ENCODE measurements at regions not wholly inside any gene's neighbourhood (a gene's known extent, or its start where the extent isn't known, plus 50 kb on each side); places are given as distances from the start of the nearest gene placed in this dataset.
A peak's percentile ranks its signal among the peaks of the same experiment; 100 is the strongest.
"Not testable (repeated sequence)": the region's sequence is repeated elsewhere in the genome, so short reads cannot be mapped to it uniquely, and the experiment has no call there.

GRCh38 chr4:146124023-146124680, 51.4 kb upstream of the LSM6 start:
- peak; percentile 25 for DNase-seq (ENCODE audit: low spot score)

DNA sequence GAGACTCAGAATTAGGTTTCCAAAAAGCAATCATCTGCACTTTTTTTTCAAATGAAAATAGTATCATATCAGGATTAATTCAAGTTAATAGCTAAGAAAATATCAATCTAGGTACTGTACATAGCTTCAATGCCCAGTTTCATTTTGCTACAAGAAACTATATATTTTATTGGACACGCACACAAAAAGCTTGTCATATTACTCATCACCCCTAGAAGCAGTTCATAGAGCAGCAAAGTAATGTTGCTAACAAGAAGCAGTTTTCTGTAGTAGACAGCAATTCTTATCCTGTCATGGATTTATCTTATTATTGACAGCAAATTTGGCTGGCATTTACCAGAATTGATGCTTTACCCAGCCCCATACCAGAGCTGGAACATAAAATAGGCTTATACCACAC, 52.3 kb upstream of the LSM6 start:
- no peak for DNase-seq (ENCODE audit: low spot score)

DNA sequence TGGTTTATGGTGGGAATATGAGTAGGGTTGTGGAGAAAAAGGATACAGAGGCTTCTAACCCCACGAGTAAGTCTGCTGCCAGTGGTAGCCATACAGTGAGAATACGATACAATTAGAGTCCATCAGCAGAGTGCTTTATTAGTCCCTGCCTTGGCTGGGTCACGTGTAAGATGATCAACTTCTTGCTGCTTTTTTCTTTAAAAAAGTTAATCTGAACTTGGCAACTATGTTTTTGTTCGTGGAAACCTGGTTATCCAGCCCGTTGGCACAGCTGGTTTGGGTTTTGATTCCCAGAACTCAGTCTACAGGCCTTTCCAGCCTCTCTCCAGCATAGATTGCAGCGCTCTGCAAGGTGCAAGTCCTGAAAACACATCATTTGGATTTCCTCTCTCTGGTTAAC, 53.1 kb upstream of the LSM6 start:
- no peak for DNase-seq (ENCODE audit: low spot score)

- DNase-seq (ENCODE audit: low spot score), result no peak
Measured at GRCh38 chr4:146121757-146122156, 53.8 kb upstream of the LSM6 start.

DNA sequence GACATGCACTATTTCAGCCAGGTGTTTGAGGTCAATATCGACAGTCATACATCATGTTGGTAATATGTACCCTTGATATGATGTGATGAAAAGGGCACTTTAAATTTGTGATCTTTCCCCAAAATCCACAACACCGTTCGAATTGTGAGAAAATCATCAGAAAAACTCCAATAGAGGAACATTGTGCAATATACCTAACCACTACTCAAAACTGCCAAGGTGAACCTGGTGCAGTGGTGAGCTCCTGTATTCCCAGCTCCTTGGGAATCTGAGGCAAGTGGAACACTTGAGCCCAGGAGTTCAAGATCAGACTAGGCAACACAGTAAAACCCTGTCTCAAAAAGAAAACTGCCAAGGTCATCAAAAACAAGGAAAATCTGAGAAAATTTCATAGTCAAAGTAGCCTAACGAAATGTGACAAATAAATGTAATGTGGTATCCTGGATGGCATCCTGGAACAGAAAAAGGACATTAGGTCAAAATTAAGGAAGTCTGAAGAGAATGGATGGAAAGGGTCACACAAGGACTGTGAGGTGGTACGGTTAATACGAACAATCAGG, 55.6 kb upstream of the LSM6 start:
- no peak for DNase-seq (ENCODE audit: low spot score)

GRCh38 chr4:146114066-146114465, 61.5 kb upstream of the LSM6 start:
- DNase-seq (ENCODE audit: low spot score), result no peak

DNA sequence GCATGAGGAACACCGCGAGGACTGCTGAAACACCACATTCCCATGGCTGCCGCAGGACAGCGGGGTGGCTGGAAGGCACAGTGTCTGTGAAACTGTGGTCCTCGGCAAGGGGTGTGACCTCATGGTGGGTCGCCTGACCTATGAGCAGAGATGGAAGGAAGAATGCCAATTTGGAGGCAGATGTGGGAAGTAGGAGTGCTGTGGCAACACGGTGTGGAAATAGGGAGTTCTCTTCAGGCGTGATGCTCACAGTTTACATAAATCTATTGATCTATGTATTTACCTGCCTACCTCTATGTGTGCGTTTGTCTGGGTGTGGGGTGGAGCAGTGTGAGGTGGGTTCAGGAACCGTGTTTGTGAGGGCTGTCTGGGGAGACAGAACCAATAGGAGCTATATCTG, 62.3 kb upstream of the LSM6 start:
- DNase-seq (ENCODE audit: low spot score), result no peak

DNA sequence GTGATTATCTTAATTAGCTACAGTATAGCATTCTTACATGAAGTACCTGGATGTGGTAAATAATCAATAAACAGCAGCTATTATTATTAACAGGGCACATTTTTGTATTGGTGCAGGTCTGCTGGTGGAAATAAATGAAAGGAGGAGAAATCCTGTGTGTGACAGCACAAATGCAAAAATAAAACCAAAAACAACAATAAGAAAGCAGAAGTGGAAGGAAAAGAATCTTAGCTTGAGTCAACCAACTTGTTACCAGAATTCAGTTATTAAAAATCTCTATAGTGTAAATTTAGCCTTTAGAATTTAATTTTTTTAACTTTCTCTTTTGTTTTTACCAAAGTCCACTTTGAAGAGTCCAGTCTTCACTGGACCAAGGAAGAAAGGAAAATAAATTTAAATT, 63.1 kb upstream of the LSM6 start:
- DNase-seq (ENCODE audit: low spot score), result no peak

- no peak for DNase-seq (ENCODE audit: low spot score)
Measured at GRCh38 chr4:146110871-146111485, 64.5 kb upstream of the LSM6 start.

GRCh38 chr4:146108756-146109155, 66.8 kb upstream of the LSM6 start:
- DNase-seq (ENCODE audit: low spot score), result no peak

GRCh38 chr4:146107587-146108240, 67.8 kb upstream of the LSM6 start:
- DNase-seq (ENCODE audit: low spot score), result no peak

- no peak for DNase-seq (ENCODE audit: low spot score)
Measured at GRCh38 chr4:146105464-146105863, 70.1 kb upstream of the LSM6 start.

- DNase-seq (ENCODE audit: low spot score), result no peak
Measured at GRCh38 chr4:146104541-146104940, 71.0 kb upstream of the LSM6 start.

DNA sequence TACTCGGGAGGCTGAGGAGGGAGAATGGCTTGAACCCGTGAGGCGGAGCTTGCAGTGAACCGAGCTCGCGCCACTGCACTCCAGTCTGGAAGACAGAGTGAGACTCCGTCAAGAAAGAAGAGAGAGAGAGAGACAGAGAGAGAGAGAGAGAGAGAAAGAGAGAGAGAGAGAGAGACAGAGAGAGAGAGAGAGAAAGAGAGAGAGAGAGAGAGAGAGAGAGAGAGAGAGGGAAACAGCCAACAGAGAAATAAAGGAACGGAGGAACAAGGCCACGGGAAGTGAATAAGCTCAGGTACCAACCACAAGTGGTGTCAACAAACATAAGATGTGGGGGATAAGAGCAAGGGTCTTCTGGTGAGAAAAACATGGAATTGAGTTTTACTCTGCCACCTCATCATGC, 71.5 kb upstream of the LSM6 start:
- DNase-seq (ENCODE audit: low spot score), result not testable (repeated sequence)

DNA sequence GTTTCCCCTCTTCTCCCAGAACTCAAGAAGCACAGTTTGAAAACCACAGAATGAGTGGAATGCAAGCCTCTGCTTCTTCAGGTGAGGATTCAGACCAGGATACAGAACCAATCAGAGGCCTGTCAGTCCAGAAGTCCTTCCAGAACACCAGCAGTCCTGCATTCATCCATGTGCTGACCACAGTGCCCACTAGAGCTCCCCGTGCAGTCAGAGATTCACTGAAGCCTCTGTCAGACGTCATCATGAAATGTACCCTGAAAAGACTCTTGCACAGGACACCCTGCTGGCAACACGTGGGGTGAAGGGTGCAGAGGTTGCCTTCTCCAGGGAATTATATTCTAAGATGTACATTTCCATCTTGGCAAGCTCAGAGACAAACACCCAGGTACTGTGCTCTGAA, 75.9 kb upstream of the LSM6 start:
- no peak for DNase-seq (ENCODE audit: low spot score)

GRCh38 chr4:146098978-146099377, 76.5 kb upstream of the LSM6 start:
- DNase-seq (ENCODE audit: low spot score), result no peak

DNA sequence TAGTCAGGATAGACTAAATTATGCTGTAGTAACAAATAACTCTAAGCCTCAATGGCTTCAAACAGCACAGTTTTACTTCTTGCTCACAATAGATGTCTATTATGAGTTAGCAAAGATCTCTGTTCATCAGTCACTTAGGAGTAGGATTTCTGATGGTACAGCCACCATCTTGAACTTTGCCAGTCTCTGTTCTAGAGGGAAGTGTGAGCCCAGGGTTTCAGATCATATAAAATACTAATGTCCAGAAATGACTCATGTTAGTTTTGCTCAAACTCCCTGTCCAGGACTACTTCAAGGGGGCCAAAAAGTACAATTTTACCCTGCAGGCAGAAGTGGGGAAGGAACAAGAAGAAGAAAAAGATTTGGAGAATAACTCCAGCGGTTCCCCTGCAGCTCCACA, 77.1 kb upstream of the LSM6 start:
- no peak for DNase-seq (ENCODE audit: low spot score)

- DNase-seq (ENCODE audit: low spot score), result peak; percentile 18
Measured at GRCh38 chr4:146096371-146096770, 79.1 kb upstream of the LSM6 start.

GRCh38 chr4:146095860-146096259, 79.7 kb upstream of the LSM6 start:
- DNase-seq (ENCODE audit: low spot score), result peak; percentile 80

GRCh38 chr4:146095091-146095690, 80.3 kb upstream of the LSM6 start:
- peak; percentile 62 for DNase-seq (ENCODE audit: low spot score)

GRCh38 chr4:146088690-146089089, 86.8 kb upstream of the LSM6 start:
- DNase-seq (ENCODE audit: low spot score), result no peak

- no peak for DNase-seq (ENCODE audit: low spot score)
Measured at GRCh38 chr4:146087856-146088255, 87.7 kb upstream of the LSM6 start.

DNA sequence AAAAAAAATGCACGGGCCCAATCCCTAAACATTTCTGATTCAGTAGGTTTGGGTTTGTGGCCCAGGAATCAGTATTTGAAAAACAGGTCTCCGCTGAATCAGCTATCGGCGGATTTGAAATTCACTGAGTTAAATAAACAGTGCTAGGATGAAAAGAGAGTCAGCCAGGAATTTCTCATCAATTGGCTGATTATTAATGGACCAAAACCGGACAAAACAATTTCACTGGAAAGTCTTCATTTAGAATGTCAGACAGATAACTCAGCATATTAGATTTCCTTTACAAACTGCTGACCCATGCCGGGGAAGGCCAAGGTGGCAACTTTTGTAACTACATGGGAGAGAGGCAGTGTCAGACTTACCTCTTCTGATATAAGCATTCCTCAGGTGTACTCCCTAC, 99.4 kb upstream of the LSM6 start:
- peak; percentile 73 for DNase-seq (ENCODE audit: low spot score)
